ENCODE measurements at regions not wholly inside any gene's neighbourhood (a gene's known extent, or its start where the extent isn't known, plus 50 kb on each side); places are given as distances from the start of the nearest gene placed in this dataset.

GRCh38 chr13:102933523-102933922 lies 87.7 kb downstream of the ERCC5 start:
- DNase-seq: no peak

- no peak for DNase-seq
Observed at GRCh38 chr13:102933122-102933521, 87.3 kb downstream of the ERCC5 start.

- DNase-seq: no peak
Observed at GRCh38 chr13:102932331-102932730, 86.5 kb downstream of the ERCC5 start.

GRCh38 chr13:102930566-102930965 lies 84.7 kb downstream of the ERCC5 start:
- DNase-seq: no peak

- no peak for DNase-seq
Observed at GRCh38 chr13:102928941-102929675, 83.3 kb downstream of the ERCC5 start.
